ENCODE measurements at regions not wholly inside any gene's neighbourhood (a gene's known extent, or its start where the extent isn't known, plus 50 kb on each side); places are given as distances from the start of the nearest gene placed in this dataset.
"Not testable (repeated sequence)": the region's sequence is repeated elsewhere in the genome, so short reads cannot be mapped to it uniquely, and the experiment has no call there.

DNA sequence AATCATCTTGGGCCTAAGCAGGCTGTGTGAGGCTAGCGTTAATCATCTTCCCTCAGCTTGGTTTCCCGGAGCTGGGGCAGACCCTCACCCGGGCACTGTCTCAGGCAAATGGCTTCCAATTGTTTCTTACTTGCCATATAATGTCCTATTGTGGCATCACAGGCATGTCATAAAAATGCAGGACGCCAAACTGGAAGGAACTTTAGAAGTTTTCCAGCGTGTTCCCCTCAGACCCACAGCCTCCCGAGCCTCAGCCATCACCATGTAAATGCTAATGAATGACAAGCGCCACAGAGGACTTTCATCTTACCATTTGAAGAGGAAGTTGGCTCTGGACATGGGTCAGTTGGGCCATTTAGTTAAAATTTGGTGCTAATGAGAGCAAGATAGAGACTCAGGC is 143.0 kb upstream of the IRX1 start:
- Histone ChIP-seq H3K4me1 (replicated peaks) (no peaks in the 10 kb centered on the region), H3K9me3 (replicated peaks) (peaks cover 45% of the 10 kb centered on the region), H3K36me3 (no peaks in the 10 kb centered on the region), H3K4me3 (no peak overlapping the region), H3K27me3 (replicated peaks) (no peaks in the 10 kb centered on the region), H3K27ac (no peak overlapping the region)
- DNase-seq (ENCODE audit: low read depth in 1 of 2, low spot score in 2 of 2) = no peak

DNA sequence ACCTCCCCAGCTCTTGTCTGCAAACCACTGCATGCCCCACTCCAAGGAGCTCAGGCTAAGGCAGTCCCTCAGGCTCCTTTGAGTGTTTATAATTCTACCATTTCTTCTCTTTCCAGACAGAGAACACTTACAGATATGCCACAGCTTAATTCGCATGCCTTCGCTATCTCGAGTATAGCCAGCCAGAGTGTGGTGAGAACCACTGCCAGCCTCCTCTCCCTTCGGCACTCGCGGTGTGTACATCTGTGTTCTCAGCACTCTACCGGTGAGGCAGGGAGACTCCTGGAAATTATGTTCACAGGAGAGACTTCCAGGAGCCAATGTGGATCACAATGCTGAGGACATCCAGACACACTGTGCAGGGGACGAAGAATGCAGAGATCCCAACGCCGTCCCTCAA is 143.7 kb upstream of the IRX1 start:
- DNase-seq (ENCODE audit: low read depth in 1 of 2, low spot score in 2 of 2) = no peak
- H3K4me1 ChIP-seq (replicated peaks) = no peaks in the 10 kb centered on the region
- H3K27ac ChIP-seq = no peak overlapping the region
- no peaks in the 10 kb centered on the region for H3K36me3 ChIP-seq
- H3K9me3 ChIP-seq (replicated peaks) = peaks cover 44% of the 10 kb centered on the region
- no peaks in the 10 kb centered on the region for H3K27me3 ChIP-seq (replicated peaks)
- no peak overlapping the region for H3K4me3 ChIP-seq

DNA sequence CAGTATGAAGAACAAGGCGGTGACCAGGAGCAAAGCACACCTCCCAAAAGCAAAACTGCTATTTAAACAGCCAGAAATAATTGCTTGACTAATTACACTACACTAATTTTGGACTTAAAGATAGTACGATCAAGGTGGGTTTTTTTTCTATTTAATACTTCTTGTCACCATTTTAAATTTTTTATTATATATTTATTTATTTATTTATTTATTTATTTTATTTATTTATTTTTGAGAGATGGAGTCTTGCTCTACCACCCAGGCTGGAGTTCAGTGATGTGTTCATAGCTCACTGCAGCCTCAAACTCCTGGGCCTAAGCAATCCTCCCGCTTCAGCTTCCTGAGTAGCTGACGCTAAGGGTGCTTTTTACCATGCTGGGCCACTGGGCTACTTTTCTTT is 146.2 kb upstream of the IRX1 start:
- peaks cover 30% of the 10 kb centered on the region for H3K9me3 ChIP-seq (replicated peaks)
- H3K4me3 ChIP-seq = no peak overlapping the region
- no peak overlapping the region for H3K27ac ChIP-seq
- DNase-seq (ENCODE audit: low read depth in 1 of 2, low spot score in 2 of 2) = no peak
- no peaks in the 10 kb centered on the region for H3K27me3 ChIP-seq (replicated peaks)
- H3K4me1 ChIP-seq (replicated peaks) = no peaks in the 10 kb centered on the region
- no peaks in the 10 kb centered on the region for H3K36me3 ChIP-seq

DNA sequence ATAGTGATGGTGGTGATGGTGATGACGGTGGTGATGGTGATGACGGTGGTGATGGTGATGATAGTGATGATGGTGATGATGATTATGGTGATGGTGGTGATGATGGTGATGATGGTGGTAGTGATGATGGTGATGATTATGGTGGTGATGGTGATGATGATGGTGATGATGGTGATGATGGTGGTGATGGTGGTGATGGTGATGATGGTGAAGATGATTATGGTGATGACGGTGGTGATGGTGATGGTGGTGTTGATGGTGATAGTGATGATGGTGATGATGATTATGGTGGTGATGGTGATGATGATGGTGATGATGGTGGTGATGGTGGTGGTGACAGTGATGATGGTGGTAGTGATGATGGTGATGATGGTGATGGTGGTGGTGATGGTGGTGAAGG is 149.2 kb upstream of the IRX1 start:
- peaks cover 13% of the 10 kb centered on the region for H3K9me3 ChIP-seq (replicated peaks)

DNA sequence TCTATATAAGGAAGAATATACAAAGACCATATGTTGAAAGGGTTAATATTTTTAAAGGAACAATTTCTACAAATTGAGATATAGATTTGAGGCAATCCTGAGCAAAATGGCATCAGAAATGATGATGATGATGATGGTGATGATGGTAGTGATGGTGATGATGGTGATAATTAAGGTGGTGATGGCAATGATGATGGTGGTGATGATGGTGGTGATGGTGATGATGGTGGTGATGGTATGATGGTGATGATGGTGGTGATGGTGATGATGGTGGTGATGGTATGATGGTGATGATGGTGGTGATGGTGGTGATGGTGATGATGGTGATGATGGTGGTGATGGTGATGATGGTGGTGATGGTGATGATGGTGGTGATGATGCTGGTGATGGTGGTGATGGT is 150.1 kb upstream of the IRX1 start:
- H3K9me3 ChIP-seq (replicated peaks) = peaks cover 12% of the 10 kb centered on the region
- H3K36me3 ChIP-seq; H3K4me1 ChIP-seq (replicated peaks); H3K27me3 ChIP-seq (replicated peaks); H3K4me3 ChIP-seq; H3K27ac ChIP-seq; DNase-seq (ENCODE audit: low read depth in 1 of 2, low spot score in 2 of 2): not testable (repeated sequence)

More for the DNA sequence above, 149.2 kb upstream of the IRX1 start:
- Histone ChIP-seq H3K4me3 (no peak overlapping the region), H3K4me1 (replicated peaks) (no peaks in the 10 kb centered on the region), H3K27me3 (replicated peaks) (no peaks in the 10 kb centered on the region), H3K27ac (no peak overlapping the region), H3K36me3 (no peaks in the 10 kb centered on the region)
- DNase-seq (ENCODE audit: low read depth in 1 of 2, low spot score in 2 of 2) = no peak

DNA sequence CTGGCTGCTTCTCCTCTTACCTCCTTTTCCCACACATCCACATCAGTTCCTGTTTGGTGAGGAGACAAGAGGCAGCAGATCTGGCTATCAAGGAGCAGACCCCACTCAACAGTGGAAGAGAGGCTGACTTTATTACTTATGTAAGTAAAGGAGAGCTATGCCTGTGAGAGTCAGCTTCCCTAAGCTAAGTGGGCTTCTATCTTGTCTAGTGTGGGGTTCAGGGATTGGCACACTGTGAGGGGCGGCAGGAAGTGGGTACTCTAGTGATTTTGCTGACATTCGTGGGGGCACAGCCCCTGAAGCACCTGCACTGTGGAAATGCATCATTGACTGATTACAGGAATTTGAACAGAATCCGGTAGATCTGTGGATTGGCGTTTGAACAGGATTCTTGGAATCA is 163.5 kb upstream of the IRX1 start:
- DNase-seq (ENCODE audit: low read depth in 1 of 2, low spot score in 2 of 2) = no peak

DNA sequence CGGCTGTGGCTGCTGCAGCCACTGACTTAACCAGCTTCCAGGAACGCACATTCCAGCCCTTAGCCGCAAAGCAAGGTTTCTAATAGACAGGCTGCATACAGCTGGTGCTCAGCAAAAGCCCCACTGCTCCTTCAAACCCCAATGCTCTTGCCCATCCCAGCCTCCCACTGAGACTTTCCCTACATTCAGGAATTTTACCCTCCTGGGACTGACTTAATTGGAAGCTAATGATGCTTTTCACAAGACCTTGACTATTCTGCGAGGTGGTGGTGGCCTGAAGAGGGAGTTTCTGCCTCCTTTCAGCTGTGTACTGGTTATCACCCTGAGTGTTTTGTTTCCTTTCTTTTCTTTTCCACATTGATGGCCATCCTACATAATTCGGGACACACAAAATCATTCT is 164.9 kb upstream of the IRX1 start:
- Histone ChIP-seq H3K4me3 (no peak overlapping the region), H3K36me3 (no peaks in the 10 kb centered on the region), H3K27me3 (replicated peaks) (no peaks in the 10 kb centered on the region)

More for the DNA sequence above, 163.5 kb upstream of the IRX1 start:
- H3K27me3 ChIP-seq (replicated peaks) = no peaks in the 10 kb centered on the region
- peaks cover 56% of the 10 kb centered on the region for H3K9me3 ChIP-seq (replicated peaks)
- no peaks in the 10 kb centered on the region for H3K4me1 ChIP-seq (replicated peaks)
- no peaks in the 10 kb centered on the region for H3K36me3 ChIP-seq
- H3K27ac ChIP-seq = no peak overlapping the region
- no peak overlapping the region for H3K4me3 ChIP-seq

DNA sequence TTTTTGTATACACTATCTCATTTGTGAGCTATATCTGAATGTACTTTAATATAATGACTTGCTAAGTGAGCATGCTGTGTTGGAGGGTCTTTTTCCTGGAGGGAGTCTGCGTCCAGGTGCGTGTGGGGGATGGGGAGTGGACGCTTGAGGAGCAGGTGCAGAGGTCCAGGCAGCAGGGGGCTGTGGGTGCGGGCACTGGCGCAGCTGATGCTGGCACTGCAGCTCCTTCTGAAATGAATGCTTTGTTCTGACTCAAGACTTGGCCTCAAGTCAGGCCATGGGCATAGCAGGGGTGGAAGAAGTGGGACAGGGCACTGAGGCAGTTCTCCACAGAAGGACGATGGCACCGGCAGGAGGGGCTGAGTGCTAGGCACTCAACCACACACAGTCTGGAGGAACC is 165.7 kb upstream of the IRX1 start:
- Histone ChIP-seq H3K4me3 (no peak overlapping the region), H3K4me1 (replicated peaks) (no peaks in the 10 kb centered on the region), H3K27me3 (replicated peaks) (no peaks in the 10 kb centered on the region), H3K36me3 (no peaks in the 10 kb centered on the region), H3K9me3 (replicated peaks) (peaks cover 51% of the 10 kb centered on the region), H3K27ac (no peak overlapping the region)
- DNase-seq (ENCODE audit: low read depth in 1 of 2, low spot score in 2 of 2) = no peak

More for the DNA sequence above, 164.9 kb upstream of the IRX1 start:
- no peak for DNase-seq (ENCODE audit: low read depth in 1 of 2, low spot score in 2 of 2)
- Histone ChIP-seq H3K9me3 (replicated peaks) (peaks cover 58% of the 10 kb centered on the region), H3K27ac (no peak overlapping the region), H3K4me1 (replicated peaks) (no peaks in the 10 kb centered on the region)

DNA sequence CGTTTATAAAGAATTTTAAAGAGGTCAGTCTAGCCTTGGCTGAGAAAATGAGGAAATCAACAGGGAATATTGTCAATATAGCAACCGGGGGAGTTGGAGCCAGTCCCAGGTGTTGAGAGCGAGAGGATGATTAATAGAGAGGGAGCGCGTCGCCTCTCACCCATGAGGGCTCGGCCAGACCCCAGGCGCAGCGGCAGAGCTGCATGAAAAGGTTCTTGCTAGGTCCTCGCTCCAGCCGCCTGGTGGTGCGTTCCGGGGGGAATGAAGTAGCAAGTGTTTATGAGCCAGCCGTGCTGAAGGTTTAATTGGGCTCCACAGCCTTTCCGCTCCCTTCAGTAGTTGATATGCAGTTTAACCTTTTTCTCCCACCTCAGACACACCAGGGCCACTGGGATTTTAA is 167.3 kb upstream of the IRX1 start:
- DNase-seq (ENCODE audit: low read depth in 1 of 2, low spot score in 2 of 2) = no peak
- no peak overlapping the region for H3K27ac ChIP-seq
- no peaks in the 10 kb centered on the region for H3K36me3 ChIP-seq
- no peak overlapping the region for H3K4me3 ChIP-seq
- H3K9me3 ChIP-seq (replicated peaks) = peaks cover 49% of the 10 kb centered on the region
- no peaks in the 10 kb centered on the region for H3K4me1 ChIP-seq (replicated peaks)
- no peaks in the 10 kb centered on the region for H3K27me3 ChIP-seq (replicated peaks)

DNA sequence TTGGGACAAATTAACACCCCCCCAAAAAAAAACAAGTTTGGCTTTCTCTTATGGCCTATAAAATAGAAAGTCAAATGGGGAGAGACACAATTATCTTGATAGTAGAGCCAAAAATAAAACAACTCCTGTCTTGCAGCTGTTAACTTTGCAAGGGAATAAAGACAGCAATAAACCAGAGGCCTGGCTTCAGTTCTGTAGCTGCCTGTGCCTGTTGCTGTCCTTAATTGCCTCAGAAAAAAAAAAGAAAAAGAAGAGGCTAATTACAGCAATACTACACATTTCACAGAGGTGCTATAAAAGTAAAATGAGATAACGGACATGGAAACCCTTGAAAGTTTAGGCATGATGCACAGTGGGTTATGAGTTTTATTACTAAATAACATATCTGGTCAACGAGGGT is 170.7 kb upstream of the IRX1 start:
- Histone ChIP-seq H3K27me3 (replicated peaks) (no peaks in the 10 kb centered on the region), H3K36me3 (no peaks in the 10 kb centered on the region), H3K27ac (no peak overlapping the region), H3K4me3 (no peak overlapping the region), H3K9me3 (replicated peaks) (peaks cover 33% of the 10 kb centered on the region), H3K4me1 (replicated peaks) (no peaks in the 10 kb centered on the region)
- no peak for DNase-seq (ENCODE audit: low read depth in 1 of 2, low spot score in 2 of 2)

DNA sequence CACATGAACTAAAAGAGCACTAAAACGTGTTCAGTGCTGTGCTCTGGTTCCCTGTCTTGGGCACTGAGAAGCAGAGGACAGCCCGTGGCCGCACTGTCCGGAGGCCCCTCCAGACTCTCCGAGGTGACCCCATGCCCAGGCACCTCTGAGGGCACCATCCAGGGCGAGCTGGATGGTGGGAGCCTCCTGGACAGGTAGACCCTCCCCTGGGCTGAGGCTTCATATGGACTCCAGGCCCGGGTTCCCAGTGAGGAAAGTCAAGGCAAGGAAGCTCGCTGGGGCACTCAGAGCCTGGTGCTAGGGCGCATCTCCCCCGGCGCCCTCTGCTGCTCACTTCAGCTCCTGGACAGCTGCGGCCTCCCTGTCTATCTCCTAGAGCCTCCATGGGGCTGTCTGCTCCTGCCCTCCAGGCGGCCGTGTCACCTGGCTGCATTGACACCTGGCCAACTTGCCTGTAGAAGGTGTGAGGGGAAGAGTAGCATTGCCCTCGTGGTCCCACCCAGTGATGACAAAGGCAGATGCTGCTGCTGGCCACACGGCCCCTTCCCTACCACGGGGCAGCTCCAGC is 178.2 kb upstream of the IRX1 start:
- Histone ChIP-seq H3K4me3 (no peak overlapping the region), H3K9me3 (replicated peaks) (peaks cover 49% of the 10 kb centered on the region), H3K27me3 (replicated peaks) (no peaks in the 10 kb centered on the region), H3K36me3 (no peaks in the 10 kb centered on the region), H3K4me1 (replicated peaks) (no peaks in the 10 kb centered on the region), H3K27ac (no peak overlapping the region)
- no peak for DNase-seq (ENCODE audit: low read depth in 1 of 2, low spot score in 2 of 2)

DNA sequence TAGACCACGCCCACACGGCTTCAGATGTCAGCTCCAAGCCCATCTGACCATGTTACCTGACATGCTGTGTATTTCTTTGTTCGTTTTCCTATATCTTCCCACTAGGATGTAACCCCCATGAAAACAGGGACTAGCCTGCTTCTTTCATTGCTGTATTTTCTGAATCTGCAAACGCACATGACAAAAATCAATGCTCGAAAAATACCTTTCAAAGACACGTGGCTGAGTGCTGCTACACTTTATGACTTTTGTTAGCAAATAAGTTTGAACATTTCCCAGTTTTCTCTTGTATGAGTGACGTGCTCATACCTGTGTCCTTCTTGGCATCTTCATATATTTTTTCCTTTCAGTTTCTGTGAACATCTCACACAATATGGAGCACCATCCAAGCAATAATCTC is 181.3 kb upstream of the IRX1 start:
- H3K4me1 ChIP-seq (replicated peaks) = no peaks in the 10 kb centered on the region
- no peaks in the 10 kb centered on the region for H3K27me3 ChIP-seq (replicated peaks)
- no peak overlapping the region for H3K27ac ChIP-seq
- H3K36me3 ChIP-seq = no peaks in the 10 kb centered on the region
- no peak for DNase-seq (ENCODE audit: low read depth in 1 of 2, low spot score in 2 of 2)
- peaks cover 46% of the 10 kb centered on the region for H3K9me3 ChIP-seq (replicated peaks)
- H3K4me3 ChIP-seq = no peak overlapping the region

DNA sequence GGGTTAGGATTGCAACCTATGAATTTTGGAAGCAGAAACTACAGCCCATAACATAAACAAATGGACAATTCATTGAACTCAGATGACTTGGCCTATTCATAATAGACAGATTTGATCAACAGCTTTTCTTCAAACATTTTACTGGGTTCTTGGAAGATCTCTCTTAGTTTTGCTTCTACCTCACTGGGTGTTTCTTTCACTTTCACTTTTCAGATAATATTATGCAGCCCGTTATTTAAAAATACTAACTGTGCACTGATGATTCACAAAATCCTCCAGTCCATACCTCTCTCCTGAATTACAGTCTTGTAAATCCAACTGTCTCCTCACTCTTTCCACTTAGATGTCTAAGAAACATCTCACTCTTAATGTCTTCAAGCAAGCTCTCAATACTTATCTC is 183.5 kb upstream of the IRX1 start:
- no peaks in the 10 kb centered on the region for H3K27me3 ChIP-seq (replicated peaks)
- no peaks in the 10 kb centered on the region for H3K36me3 ChIP-seq
- no peaks in the 10 kb centered on the region for H3K4me1 ChIP-seq (replicated peaks)
- no peak overlapping the region for H3K4me3 ChIP-seq
- no peak for DNase-seq (ENCODE audit: low read depth in 1 of 2, low spot score in 2 of 2)
- H3K9me3 ChIP-seq (replicated peaks) = peaks cover 31% of the 10 kb centered on the region
- H3K27ac ChIP-seq = no peak overlapping the region

DNA sequence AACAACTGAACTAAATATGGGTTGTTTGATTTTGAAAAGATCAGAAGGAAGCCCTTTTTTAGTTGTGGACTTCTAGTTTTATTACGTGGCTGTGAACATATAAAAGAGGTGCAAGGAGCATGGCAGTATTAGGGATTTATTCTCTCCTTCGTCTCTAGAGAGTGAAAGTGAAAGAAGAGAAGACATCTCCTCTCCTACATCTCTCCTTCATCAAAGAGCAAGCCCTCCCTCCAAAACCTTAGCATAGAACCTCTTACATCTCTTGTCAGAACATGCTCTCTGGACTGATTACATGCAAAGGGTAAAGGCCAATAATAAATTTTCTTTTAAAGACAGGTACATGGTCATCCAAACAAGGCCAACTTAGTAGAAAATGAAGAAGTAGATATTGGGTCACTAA is 184.3 kb upstream of the IRX1 start:
- no peak overlapping the region for H3K27ac ChIP-seq
- no peaks in the 10 kb centered on the region for H3K27me3 ChIP-seq (replicated peaks)
- H3K4me3 ChIP-seq = no peak overlapping the region
- no peaks in the 10 kb centered on the region for H3K4me1 ChIP-seq (replicated peaks)
- DNase-seq (ENCODE audit: low read depth in 1 of 2, low spot score in 2 of 2) = no peak
- peaks cover 27% of the 10 kb centered on the region for H3K9me3 ChIP-seq (replicated peaks)
- H3K36me3 ChIP-seq = no peaks in the 10 kb centered on the region

DNA sequence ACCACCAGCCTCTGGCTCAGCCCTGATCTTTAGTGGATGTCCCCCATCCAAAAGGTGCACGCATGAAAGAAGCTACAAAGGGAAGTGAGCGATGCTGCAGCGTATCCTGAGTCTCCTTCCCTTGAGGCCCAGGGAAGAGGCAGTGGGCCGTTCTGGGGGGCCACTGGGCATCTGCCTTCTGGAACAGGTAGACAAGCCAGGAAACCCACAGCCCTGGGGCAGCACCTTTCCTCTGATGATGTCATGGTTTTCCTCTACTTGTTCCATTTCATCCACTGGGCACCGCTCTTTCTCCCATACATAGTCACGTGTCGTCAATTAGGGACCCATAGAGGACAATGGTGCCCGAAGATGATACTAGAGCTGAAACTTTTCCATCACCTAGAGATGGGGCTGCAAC is 194.0 kb upstream of the IRX1 start:
- Histone ChIP-seq H3K4me1 (replicated peaks) (no peaks in the 10 kb centered on the region), H3K9me3 (replicated peaks) (peaks cover 35% of the 10 kb centered on the region), H3K36me3 (no peaks in the 10 kb centered on the region), H3K27ac (no peak overlapping the region), H3K27me3 (replicated peaks) (no peaks in the 10 kb centered on the region), H3K4me3 (no peak overlapping the region)
- no peak for DNase-seq (ENCODE audit: low read depth in 1 of 2, low spot score in 2 of 2)
